ENCODE measurements at regions not wholly inside any gene's neighbourhood (a gene's known extent, or its start where the extent isn't known, plus 50 kb on each side); places are given as distances from the start of the nearest gene placed in this dataset.

DNA sequence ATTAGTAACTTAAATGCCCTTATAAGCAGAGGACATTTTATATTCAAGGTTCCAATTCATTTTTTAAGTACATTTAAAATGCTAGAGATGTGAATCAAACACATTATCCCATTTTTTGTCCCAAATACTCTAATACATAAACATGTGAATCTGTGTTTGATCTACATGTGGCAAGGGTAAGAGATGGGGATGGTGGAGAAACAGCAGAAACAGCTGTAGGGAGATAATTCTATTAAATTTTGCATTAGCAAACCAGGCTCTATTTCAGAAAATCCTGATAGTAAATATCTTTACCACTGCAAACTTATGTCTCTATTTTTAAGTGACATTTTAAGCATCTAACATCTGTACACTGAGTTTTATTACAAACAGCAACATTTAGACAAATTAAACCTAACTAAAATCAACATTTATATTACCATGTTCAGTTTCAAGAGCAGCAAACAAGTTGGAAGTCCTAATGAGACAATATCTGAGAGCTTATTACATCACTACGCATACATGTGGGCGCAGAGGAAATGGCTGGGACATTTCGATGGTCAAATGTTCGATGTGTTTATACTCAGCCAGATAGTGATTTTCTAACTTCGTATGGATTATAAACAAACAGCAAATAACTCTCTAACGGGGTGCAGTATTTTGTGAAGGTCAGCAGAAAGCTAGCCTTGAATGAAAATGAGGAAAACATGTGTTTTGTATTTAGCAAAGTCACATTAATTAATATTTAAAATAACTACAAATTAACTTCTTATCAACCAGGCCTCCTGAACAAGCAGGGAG lies 165.1 kb downstream of the GJA1 start:
- Mint-ChIP-seq H3K27ac (ENCODE audit: unreplicated experiment) (no peak overlapping the region), H3K4me3 (ENCODE audit: unreplicated experiment) (no peak overlapping the region), H3K36me3 (ENCODE audit: low read depth) (no peaks in the 10 kb centered on the region), H3K4me1 (ENCODE audit: low read depth) (peaks cover 7% of the 10 kb centered on the region), H3K9me3 (ENCODE audit: low read depth) (no peaks in the 10 kb centered on the region), H3K27me3 (ENCODE audit: low read depth) (no peaks in the 10 kb centered on the region)
- DNase-seq (ENCODE audit: low spot score): no peak
- TF ChIP-seq, protein P1, sequence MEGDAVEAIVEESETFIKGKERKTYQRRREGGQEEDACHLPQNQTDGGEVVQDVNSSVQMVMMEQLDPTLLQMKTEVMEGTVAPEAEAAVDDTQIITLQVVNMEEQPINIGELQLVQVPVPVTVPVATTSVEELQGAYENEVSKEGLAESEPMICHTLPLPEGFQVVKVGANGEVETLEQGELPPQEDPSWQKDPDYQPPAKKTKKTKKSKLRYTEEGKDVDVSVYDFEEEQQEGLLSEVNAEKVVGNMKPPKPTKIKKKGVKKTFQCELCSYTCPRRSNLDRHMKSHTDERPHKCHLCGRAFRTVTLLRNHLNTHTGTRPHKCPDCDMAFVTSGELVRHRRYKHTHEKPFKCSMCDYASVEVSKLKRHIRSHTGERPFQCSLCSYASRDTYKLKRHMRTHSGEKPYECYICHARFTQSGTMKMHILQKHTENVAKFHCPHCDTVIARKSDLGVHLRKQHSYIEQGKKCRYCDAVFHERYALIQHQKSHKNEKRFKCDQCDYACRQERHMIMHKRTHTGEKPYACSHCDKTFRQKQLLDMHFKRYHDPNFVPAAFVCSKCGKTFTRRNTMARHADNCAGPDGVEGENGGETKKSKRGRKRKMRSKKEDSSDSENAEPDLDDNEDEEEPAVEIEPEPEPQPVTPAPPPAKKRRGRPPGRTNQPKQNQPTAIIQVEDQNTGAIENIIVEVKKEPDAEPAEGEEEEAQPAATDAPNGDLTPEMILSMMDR (IDR thresholded peaks at IDR 0.05): no peak

DNA sequence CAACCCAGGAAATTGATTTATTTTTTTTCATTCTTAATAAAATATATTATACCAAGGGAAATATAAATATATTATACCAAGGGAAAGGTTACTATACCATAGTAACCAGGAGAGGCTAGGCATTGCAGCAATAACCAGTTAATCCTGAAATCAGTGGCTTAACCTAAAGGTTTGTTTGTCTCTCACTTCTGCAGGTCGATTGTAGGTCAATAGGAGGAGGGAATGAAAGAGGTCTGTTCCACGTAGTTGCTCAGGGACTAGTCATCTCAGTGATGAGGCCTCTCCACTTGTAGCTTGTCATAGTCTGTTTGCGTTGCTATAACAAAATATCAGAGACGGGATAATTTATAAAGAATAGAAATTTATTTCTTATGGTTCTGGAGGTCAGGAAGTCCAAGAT lies 168.0 kb downstream of the GJA1 start:
- Mint-ChIP-seq H3K9me3 (ENCODE audit: low read depth) (no peaks in the 10 kb centered on the region), H3K4me1 (ENCODE audit: low read depth) (no peaks in the 10 kb centered on the region)
- TF ChIP-seq, protein P1 (IDR thresholded peaks at IDR 0.05): no peak

DNA sequence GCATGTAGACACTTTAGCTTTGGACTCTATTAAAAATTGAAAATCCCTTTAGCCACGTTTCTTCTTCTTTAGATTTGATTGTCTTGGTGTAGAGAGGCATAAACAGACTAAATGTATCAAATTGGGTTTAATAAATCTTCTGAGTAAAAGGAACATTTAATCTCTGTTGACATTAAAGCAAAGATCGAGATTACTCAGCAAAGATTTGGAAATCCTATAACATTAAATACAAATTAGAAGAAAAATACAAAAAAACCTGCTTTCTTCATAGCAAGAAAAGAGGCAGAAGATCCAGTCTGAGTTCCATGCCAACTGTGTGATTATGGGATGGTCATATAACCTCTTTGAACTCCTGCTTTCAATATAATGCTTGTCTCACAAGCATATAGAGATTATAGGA lies 172.3 kb downstream of the GJA1 start:
- Mint-ChIP-seq H3K27me3 (ENCODE audit: low read depth) (no peaks in the 10 kb centered on the region), H3K27ac (ENCODE audit: unreplicated experiment) (no peak overlapping the region), H3K36me3 (ENCODE audit: low read depth) (no peaks in the 10 kb centered on the region), H3K9me3 (ENCODE audit: low read depth) (no peaks in the 10 kb centered on the region), H3K4me1 (ENCODE audit: low read depth) (no peaks in the 10 kb centered on the region), H3K4me3 (ENCODE audit: unreplicated experiment) (no peak overlapping the region)
- no peak for DNase-seq (ENCODE audit: low spot score)
- TF ChIP-seq, protein P1 (IDR thresholded peaks at IDR 0.05): no peak

More for the DNA sequence above, 168.0 kb downstream of the GJA1 start:
- H3K27me3 Mint-ChIP-seq (ENCODE audit: low read depth): no peaks in the 10 kb centered on the region
- no peaks in the 10 kb centered on the region for H3K36me3 Mint-ChIP-seq (ENCODE audit: low read depth)
- H3K4me3 Mint-ChIP-seq (ENCODE audit: unreplicated experiment): no peak overlapping the region
- no peak for DNase-seq (ENCODE audit: low spot score)
- H3K27ac Mint-ChIP-seq (ENCODE audit: unreplicated experiment): no peak overlapping the region

DNA sequence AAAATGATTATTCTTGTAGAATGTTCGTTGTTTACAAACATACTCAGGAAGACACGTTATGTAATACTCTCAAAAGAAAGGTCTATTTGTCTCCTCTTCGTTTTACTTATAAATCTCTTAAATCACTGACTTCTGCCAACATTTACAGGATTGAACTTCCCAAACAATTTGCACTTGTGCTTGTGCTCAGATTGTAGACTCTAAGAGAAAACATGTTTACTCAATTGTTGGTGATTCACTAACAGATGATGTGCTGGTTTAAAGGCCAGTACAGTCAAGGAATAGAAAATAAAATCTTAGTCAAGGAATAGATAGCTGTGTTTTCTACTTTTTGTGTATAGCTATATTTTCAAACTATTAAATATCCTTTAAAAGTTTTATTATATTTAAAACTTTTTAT lies 172.8 kb downstream of the GJA1 start:
- H3K4me1 Mint-ChIP-seq (ENCODE audit: low read depth): no peaks in the 10 kb centered on the region
- DNase-seq (ENCODE audit: low spot score): no peak

DNA sequence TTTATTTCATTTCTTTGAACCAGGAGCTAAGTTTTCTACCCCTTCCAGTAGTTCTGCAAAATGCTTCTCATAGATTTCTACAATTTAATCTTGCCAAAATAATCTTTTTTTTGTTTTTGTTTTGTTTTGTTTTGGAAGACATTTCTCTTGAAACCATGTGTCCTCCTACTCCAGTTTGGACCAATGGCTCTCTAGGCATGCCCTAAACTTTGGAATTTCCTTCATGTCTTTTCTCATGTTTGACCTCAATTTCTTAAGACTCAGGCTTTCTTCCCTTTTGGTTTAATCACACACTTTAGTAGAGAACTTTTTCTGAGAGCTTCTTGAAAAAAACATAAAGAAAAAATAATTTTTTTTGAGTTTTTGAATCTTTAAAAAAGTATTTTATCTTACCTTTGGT lies 173.8 kb downstream of the GJA1 start:
- DNase-seq (ENCODE audit: low spot score): no peak
- Mint-ChIP-seq H3K27me3 (ENCODE audit: low read depth) (no peaks in the 10 kb centered on the region), H3K27ac (ENCODE audit: unreplicated experiment) (no peak overlapping the region), H3K4me1 (ENCODE audit: low read depth) (peaks cover 3% of the 10 kb centered on the region), H3K9me3 (ENCODE audit: low read depth) (no peaks in the 10 kb centered on the region), H3K36me3 (ENCODE audit: low read depth) (no peaks in the 10 kb centered on the region), H3K4me3 (ENCODE audit: unreplicated experiment) (no peak overlapping the region)
- TF ChIP-seq, protein P1 (IDR thresholded peaks at IDR 0.05): no peak

More for the DNA sequence above, 172.8 kb downstream of the GJA1 start:
- Mint-ChIP-seq H3K4me3 (ENCODE audit: unreplicated experiment) (no peak overlapping the region), H3K27ac (ENCODE audit: unreplicated experiment) (no peak overlapping the region), H3K36me3 (ENCODE audit: low read depth) (no peaks in the 10 kb centered on the region), H3K9me3 (ENCODE audit: low read depth) (no peaks in the 10 kb centered on the region), H3K27me3 (ENCODE audit: low read depth) (no peaks in the 10 kb centered on the region)
- TF ChIP-seq, protein P1 (IDR thresholded peaks at IDR 0.05): no peak

All from chondrocyte (in vitro differentiated cells).